ENCODE measurements at regions not wholly inside any gene's neighbourhood (a gene's known extent, or its start where the extent isn't known, plus 50 kb on each side); places are given as distances from the start of the nearest gene placed in this dataset.

- no peaks in the 10 kb centered on the region for H3K9me3 Mint-ChIP-seq (ENCODE audit: low read depth, unreplicated experiment)
- CTCF ChIA-PET: interaction anchor here (0.5 to 1.8 kb wide), 4 partner anchors 10 to 132 kb away, joined by 3 to 6 read pairs (median 5); no protein-coding TSS in a partner anchor
- no peak for TF ChIP-seq CTCF (IDR thresholded peaks at IDR 0.05; ENCODE audit: unreplicated experiment)
- peak overlapping the region; percentile 90 for H3K27ac Mint-ChIP-seq (ENCODE audit: unreplicated experiment)
- peaks cover 15% of the 10 kb centered on the region for H3K36me3 Mint-ChIP-seq (ENCODE audit: insufficient read depth, unreplicated experiment)
- intact Hi-C loops (cut with micrococcal nuclease; ENCODE audit: unreplicated experiment): loop anchor here (5.0 kb wide), 1 partner anchor 46 kb away; no protein-coding TSS in a partner anchor
- no peak for DNase-seq
- no peaks in the 10 kb centered on the region for H3K27me3 Mint-ChIP-seq (ENCODE audit: unreplicated experiment)
- peak overlapping the region; percentile 60 for H3K4me3 Mint-ChIP-seq (ENCODE audit: low read depth, unreplicated experiment)
- no TSS peak for BruUV-seq (replicated peaks)
- peaks cover 32% of the 10 kb centered on the region for H3K4me1 Mint-ChIP-seq (ENCODE audit: low read depth, unreplicated experiment)
Observed at GRCh38 chr1:67898033-67898726, 64.9 kb upstream of the GNG12 start.

GRCh38 chr1:67897270-67897949 lies 64.1 kb upstream of the GNG12 start:
- H3K4me1 Mint-ChIP-seq (ENCODE audit: low read depth, unreplicated experiment): peaks cover 32% of the 10 kb centered on the region
- no peak for TF ChIP-seq CTCF (IDR thresholded peaks at IDR 0.05; ENCODE audit: unreplicated experiment)
- peak overlapping the region; percentile 90 for H3K27ac Mint-ChIP-seq (ENCODE audit: unreplicated experiment)
- peak overlapping the region; percentile 60 for H3K4me3 Mint-ChIP-seq (ENCODE audit: low read depth, unreplicated experiment)
- no peaks in the 10 kb centered on the region for H3K27me3 Mint-ChIP-seq (ENCODE audit: unreplicated experiment)
- peaks cover 15% of the 10 kb centered on the region for H3K36me3 Mint-ChIP-seq (ENCODE audit: insufficient read depth, unreplicated experiment)
- DNase-seq: peak; percentile 34
- intact Hi-C loops (cut with micrococcal nuclease; ENCODE audit: unreplicated experiment): loop anchor here (1.0 to 5.0 kb wide), 2 partner anchors 45 to 113 kb away; no protein-coding TSS in a partner anchor
- H3K9me3 Mint-ChIP-seq (ENCODE audit: low read depth, unreplicated experiment): peaks cover 4% of the 10 kb centered on the region
- BruUV-seq (replicated peaks): no TSS peak
- CTCF ChIA-PET: interaction anchor here (0.5 to 1.8 kb wide), 9 partner anchors 9 to 551 kb away, joined by 3 to 6 read pairs (median 3); no protein-coding TSS in a partner anchor

- intact Hi-C loops (cut with micrococcal nuclease; ENCODE audit: unreplicated experiment): loop anchor here (1.0 to 5.0 kb wide), 2 partner anchors 45 to 113 kb away; no protein-coding TSS in a partner anchor
- DNase-seq: peak; percentile 71
- BruUV-seq (replicated peaks): no TSS peak
- Mint-ChIP-seq H3K36me3 (ENCODE audit: insufficient read depth, unreplicated experiment) (peaks cover 15% of the 10 kb centered on the region), H3K9me3 (ENCODE audit: low read depth, unreplicated experiment) (peaks cover 4% of the 10 kb centered on the region), H3K4me1 (ENCODE audit: low read depth, unreplicated experiment) (peaks cover 32% of the 10 kb centered on the region), H3K27ac (ENCODE audit: unreplicated experiment) (peak overlapping the region; percentile 90), H3K27me3 (ENCODE audit: unreplicated experiment) (no peaks in the 10 kb centered on the region), H3K4me3 (ENCODE audit: low read depth, unreplicated experiment) (peak overlapping the region; percentile 60)
- no peak for TF ChIP-seq CTCF (IDR thresholded peaks at IDR 0.05; ENCODE audit: unreplicated experiment)
- CTCF ChIA-PET: interaction anchor here (0.6 to 1.8 kb wide), 7 partner anchors 11 to 551 kb away, joined by 3 to 6 read pairs (median 3); no protein-coding TSS in a partner anchor
Observed at GRCh38 chr1:67896826-67897225, 63.6 kb upstream of the GNG12 start.

GRCh38 chr1:67894981-67895735 lies 61.9 kb upstream of the GNG12 start:
- CTCF ChIA-PET: no interaction called here
- TF ChIP-seq CTCF (IDR thresholded peaks at IDR 0.05; ENCODE audit: unreplicated experiment): no peak
- Mint-ChIP-seq H3K4me1 (ENCODE audit: low read depth, unreplicated experiment) (peaks cover 47% of the 10 kb centered on the region), H3K36me3 (ENCODE audit: insufficient read depth, unreplicated experiment) (peaks cover 15% of the 10 kb centered on the region), H3K27me3 (ENCODE audit: unreplicated experiment) (no peaks in the 10 kb centered on the region), H3K4me3 (ENCODE audit: low read depth, unreplicated experiment) (no peak overlapping the region), H3K9me3 (ENCODE audit: low read depth, unreplicated experiment) (peaks cover 4% of the 10 kb centered on the region), H3K27ac (ENCODE audit: unreplicated experiment) (no peak overlapping the region)
- BruUV-seq (replicated peaks): no TSS peak
- intact Hi-C loops (cut with micrococcal nuclease; ENCODE audit: unreplicated experiment): loop anchor here (5.0 kb wide), 1 partner anchor 43 kb away; no protein-coding TSS in a partner anchor
- DNase-seq: no peak
